PC-3 (cell line): ENCODE measurements at regions not wholly inside any gene's neighbourhood (a gene's known extent, or its start where the extent isn't known, plus 50 kb on each side); places are given as distances from the start of the nearest gene placed in this dataset.

ENCODE experiments used
- EZH2 ChIP-seq: fragments of 300-600 bp; sonication (generic); IDR thresholded peaks from one replicate; pipeline ENCODE4 v1.6.1; 2017; ENCODE audit warnings: antibody characterized with exemption, mild to moderate bottlenecking, low read length; ENCODE audit not compliant: unreplicated experiment
- EZH2phosphoT487 ChIP-seq: fragments of 300-600 bp; sonication (generic); IDR thresholded peaks from 2 replicates; pipeline ENCODE4 v1.6.1; 2018; ENCODE audit warnings: mild to moderate bottlenecking, antibody characterized with exemption, low read length, borderline replicate concordance
- TF ChIP-seq, protein P1 (sequence below): fragments of 300-600 bp; sonication (generic); conservative IDR thresholded peaks from 2 replicates; pipeline ENCODE4 v1.5.1; 2017; ENCODE audit warnings: antibody characterized with exemption, low read depth, mild to moderate bottlenecking, low read length

DNA sequence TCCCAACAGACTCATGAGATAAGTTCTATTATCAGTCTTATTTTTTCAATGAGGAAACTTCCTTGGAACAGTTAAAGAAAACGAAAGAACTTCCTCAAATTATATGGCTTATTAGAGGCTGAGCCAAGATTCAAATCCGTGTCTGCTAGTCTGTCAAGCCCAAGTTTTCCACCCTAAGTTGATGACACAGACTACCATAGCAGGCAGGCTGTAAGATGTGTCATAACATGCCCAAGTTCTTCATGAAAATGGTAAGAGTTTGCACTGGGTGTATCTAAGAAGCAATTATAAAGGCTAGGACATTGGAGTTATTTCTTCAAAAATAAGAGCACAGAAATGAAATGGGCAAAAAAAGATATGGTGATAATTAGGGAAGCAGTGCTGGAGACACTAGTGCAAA lies 634.5 kb downstream of the BRINP1 start:
- TF ChIP-seq, protein P1, sequence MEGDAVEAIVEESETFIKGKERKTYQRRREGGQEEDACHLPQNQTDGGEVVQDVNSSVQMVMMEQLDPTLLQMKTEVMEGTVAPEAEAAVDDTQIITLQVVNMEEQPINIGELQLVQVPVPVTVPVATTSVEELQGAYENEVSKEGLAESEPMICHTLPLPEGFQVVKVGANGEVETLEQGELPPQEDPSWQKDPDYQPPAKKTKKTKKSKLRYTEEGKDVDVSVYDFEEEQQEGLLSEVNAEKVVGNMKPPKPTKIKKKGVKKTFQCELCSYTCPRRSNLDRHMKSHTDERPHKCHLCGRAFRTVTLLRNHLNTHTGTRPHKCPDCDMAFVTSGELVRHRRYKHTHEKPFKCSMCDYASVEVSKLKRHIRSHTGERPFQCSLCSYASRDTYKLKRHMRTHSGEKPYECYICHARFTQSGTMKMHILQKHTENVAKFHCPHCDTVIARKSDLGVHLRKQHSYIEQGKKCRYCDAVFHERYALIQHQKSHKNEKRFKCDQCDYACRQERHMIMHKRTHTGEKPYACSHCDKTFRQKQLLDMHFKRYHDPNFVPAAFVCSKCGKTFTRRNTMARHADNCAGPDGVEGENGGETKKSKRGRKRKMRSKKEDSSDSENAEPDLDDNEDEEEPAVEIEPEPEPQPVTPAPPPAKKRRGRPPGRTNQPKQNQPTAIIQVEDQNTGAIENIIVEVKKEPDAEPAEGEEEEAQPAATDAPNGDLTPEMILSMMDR = no peak
- TF ChIP-seq EZH2 (no peak), EZH2phosphoT487 (no peak)
